HG03139 (cell line): ENCODE measurements at regions not wholly inside any gene's neighbourhood (a gene's known extent, or its start where the extent isn't known, plus 50 kb on each side); places are given as distances from the start of the nearest gene placed in this dataset.

Experiments
- ATAC-seq: cut with Tn5 transposase; IDR thresholded peaks from one replicate; pipeline ENCODE4 v1.9.1; 2021; ENCODE audit not compliant: unreplicated experiment

- ATAC-seq, result no peak
Measured at GRCh38 chr22:49093192-49093880, 734.3 kb downstream of the BRD1 start.

DNA sequence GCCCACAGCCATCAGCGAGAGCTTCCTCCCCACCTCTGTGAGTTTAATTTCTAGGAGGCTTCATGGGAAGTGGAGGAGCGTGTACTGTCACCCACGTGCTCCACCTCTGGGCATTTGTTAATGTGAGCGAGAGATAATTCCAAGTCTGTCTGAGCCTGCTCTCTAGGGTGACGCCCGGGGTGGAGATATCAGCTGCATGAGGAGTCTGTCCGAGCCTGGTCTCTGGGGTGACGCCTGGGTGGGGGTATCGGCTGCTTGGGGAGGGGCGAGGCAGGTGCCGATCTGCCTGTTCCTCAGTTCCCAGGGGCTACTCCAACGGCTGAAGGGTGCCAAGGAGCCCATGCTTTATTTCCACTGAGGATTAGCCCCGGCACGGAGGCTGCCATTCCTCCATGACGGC, 735.0 kb downstream of the BRD1 start:
- no peak for ATAC-seq

DNA sequence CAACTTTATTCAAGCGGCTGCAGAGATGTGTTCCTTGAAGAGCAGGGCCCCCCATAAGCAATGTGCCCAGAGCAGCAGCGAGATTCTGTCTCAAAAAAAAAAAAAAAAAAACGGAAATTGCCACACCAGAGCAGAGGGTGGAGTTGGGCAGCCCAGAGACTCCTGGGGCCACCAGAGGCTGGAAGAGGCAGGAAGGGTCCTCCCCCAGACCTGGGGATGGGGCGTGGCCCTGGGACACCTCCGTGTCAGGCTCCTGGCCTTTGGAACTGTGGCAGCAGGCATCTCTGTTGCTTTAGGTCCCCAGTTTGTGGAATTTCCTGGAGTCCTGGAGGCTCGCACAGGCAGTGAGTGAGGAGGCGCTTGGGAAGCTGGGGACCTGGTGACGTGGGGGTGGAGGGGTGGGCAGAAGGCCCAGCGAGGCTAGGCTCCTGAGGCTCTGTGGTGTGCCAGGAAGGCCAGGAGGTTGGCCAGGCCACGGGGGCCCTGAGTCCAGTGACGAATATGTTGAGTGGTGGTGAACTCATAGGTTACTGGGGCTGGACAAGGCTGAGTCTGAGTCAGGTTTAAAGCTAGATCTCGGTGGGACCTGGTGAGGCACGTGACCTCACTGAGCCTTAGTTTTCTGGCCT, 735.6 kb downstream of the BRD1 start:
- ATAC-seq, result no peak

- no peak for ATAC-seq
Measured at GRCh38 chr22:49091451-49091850, 736.2 kb downstream of the BRD1 start.

DNA sequence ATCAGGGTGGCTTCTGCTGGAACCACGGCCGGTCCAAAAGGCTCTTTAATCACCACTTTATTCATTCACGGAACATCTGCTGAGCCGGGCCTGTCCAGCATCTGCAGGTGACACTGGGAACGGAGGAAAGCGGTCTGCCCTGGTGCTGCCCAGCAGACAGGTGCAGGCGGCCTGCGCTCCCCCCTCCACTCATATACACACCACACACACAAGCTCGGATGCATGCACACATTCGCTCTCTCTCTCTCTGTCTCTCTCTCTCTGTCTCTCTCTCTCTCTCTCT, 736.9 kb downstream of the BRD1 start:
- ATAC-seq, result no peak

- no peak for ATAC-seq
Measured at GRCh38 chr22:49090061-49090852, 737.4 kb downstream of the BRD1 start.

DNA sequence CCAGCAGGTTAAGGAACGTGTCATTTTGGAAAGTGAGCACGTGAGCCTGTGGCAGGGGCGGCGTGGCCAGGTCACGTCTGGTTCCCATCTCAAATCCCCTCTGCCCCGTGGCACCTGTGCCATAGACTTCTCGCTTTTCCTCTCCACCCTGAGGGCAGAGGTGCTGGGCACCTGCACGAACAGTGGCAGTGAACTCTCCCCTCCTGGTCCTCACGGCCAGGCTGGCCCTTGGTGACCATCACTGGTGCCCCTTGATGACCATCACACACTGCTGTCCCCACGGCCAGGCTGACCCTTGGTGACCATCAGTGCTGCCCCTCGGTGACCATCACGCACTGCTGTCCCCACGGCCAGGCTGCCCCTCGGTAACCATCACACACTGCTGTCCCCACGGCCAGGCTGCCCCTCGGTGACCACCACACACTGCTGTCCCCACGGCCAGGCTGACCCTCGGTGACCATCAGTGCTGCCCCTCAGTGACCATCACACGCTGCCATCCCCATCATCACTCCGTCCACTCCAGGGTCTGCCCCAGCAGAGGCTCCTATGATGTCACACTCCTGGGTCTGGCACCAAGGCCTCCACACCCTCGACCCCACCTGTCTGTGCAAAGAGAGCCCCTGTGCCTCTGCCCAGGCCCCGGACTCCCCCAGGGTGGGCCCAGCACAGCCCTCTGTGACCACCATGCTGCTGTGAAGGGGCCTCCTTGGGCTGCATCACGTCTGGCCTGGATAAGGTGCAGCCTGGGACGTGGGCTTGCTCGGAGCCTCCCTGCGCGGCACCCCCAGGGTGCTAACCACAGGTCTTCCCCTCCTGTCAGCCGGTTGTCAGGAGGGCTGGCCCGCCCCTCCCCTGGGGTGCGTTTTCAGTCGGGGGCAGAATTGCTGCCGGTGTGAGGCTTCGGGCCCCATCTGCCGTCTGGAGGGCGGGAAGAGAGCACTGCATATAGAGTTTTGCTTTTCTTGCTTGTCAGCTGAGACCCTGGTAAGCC, 738.6 kb downstream of the BRD1 start:
- ATAC-seq, result no peak

- ATAC-seq, result no peak
Measured at GRCh38 chr22:49087716-49088601, 739.7 kb downstream of the BRD1 start.

DNA sequence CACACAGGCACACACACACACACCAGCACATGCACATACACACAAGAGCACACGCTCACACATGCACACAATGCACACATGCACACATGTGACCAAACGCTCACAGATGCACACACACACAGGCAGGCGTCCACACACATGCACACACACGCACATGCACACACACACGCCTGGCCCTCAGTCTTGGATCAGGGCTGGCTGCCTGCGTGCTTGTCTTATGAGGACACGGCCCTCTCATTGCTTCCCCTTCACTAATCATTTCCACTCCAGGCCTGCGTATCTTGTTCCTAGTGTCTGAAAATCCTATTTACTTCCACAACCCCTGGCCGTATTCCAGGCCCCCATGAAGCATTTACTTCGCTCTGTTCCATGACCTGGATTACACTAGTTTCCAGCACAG, 740.5 kb downstream of the BRD1 start:
- no peak for ATAC-seq

GRCh38 chr22:49086606-49087157, 741.0 kb downstream of the BRD1 start:
- no peak for ATAC-seq

DNA sequence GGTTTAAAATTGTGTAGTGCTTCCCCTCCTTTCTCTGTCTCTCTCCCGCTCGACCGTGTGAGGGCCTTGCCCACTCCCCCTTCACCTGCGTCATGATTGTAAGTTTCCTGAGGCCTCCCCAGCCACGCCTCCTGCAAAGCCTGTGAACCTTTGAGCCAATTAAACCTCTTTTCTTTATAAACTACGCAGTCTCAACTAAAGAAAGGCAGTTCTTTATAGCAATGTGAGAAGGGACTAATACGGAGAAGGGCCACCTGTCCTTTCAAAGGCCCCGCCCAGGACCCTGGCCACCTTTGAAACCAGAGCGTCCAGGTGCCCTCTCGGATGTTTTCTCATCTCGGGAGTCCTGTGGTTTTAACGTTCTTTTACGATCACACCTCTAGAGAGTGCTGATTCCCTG, 741.5 kb downstream of the BRD1 start:
- ATAC-seq, result no peak

GRCh38 chr22:49084206-49084605, 743.5 kb downstream of the BRD1 start:
- no peak for ATAC-seq

DNA sequence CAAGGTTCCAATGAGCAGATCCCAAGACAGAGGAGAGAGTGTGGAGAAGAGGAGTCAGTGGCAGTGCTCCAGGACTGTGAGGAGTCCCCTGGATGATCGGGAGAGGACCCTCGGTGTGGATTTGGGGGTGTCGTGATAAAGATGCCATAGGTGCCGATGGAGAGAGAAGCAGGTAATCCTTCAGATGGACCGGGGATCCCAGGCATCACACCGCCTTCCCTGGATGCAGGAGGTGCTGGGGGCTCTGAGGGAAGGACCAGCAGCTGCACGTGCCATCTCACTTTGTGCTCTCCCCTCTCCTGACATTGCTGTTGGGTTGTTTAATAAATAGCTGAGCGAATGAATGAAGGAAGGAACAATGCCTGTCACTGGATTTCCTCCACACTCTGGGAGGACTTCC, 744.1 kb downstream of the BRD1 start:
- no peak for ATAC-seq

DNA sequence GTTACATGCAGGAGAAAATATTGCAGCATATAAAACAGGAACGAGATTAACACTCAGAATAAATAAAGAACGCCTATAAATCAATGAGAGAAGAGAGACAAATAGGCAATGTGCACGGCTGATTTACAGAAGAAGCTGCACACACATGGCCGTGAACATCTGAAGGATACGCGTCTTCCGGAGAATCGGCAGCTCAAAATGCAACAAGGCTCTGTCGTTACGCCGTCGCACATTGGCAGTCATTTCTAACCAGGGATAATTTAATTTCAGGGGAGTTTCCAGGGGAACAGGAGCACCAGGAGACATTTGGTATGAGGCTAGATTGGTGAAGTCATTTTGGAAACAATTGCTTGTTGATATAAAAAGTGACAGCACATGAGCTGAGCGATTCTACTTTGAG, 745.2 kb downstream of the BRD1 start:
- no peak for ATAC-seq

GRCh38 chr22:49081926-49082325, 745.7 kb downstream of the BRD1 start:
- no peak for ATAC-seq

GRCh38 chr22:49081261-49081666, 746.4 kb downstream of the BRD1 start:
- no peak for ATAC-seq

DNA sequence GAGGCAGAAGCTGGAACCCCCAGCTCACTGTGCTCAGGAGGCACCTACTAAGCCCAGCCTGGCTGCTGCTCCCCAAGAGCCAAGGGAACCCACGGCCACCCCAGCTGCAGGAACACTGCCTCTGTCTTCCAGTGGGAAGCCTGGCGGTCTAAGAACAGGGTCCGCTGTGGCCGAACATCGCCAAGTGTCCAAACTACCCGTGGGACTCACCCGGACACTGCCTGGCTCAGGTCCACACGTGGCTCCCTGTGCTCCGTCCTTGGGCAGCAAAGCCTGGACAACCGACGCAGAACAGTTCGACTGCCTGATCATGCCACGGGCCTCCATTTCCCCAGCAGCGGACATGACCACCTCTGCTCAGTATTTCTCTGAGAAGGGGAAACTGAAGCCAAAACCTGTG, 747.0 kb downstream of the BRD1 start:
- no peak for ATAC-seq

DNA sequence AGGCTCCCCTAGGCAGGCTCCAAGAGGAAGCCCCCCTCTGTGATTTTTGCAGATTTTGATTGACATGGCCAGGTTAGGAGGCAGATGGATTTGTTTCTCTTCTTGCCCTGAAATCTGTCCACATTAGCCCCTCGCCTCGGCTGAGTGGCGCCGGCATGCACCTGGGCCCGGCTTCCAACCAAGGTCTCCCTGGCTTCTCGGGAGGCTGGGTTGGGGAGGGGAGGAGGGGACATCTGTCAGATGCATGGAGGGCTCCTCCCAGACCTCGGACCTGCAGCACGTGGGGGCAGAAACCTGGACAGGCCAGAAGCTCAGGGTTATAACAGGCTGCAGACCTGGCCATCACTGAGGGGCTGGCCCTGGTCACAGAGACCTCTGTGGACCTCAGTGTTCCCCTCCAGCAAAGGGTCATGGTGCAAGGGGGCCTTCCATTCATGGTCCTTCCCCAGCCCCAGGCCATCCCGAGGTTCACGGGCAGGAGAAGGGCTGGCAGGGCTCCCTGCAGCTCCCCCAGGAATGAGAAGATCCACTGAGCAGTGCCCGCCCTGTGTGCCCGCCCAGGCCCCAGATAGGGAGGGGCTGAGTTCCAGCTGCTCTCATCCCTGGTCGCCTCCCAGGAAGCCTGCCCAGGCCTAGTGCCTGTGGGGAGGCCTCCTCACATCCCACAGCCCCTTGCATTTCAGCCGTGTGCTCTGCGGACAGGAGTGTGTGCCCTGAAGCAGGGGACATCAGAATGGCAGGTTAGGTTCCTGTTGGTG, 747.8 kb downstream of the BRD1 start:
- ATAC-seq, result no peak

DNA sequence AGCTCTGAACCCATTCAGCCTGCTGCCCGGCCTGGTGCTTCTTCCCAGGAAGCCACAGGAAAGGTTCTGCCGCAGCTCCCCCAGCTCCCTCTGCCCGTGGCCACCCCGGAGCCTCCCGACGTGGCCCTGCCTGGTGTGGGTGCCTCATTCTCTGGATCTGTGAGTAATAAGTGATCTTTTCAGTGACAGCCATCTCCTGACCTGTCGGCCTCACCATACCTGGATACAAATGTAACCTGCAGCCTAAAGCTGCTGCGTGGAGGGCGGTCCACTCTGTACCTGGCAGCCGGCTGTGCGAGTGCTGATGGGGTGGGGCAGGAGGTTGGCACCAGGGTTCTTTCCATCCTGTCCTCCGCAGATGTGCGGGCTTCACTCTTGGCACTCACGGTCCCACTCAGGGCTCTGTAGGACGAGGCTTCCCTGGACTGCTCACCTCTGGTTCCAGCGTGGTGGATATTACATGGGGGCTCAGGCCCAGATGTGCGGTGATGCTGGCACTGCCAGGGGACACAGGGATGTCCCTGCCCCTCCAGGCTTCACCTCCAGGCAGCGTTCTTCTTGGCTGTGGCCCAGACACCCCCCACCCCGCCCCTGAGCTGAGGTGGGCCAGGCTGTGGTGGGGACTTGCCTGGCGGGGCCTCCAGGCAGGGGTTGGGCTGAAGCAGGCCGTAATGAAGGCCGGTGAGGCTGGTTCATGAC, 748.5 kb downstream of the BRD1 start:
- ATAC-seq, result no peak
